K562 (cell line): ENCODE measurements at regions not wholly inside any gene's neighbourhood (a gene's known extent, or its start where the extent isn't known, plus 50 kb on each side); places are given as distances from the start of the nearest gene placed in this dataset.

ENCODE experiments used
- ATAC-seq: fragments of 200-7000 bp; cut with Tn5 transposase; 3 replicates; pipeline ENCODE4 v1.9.1; 2020; ENCODE audit warnings: moderate library complexity
- BruUV-seq: library from RNA; stranded (reverse); fragments of 400-500 nt; replicated peaks from 2 replicates; lab custom pipeline; 2021; lab: Mats Ljungman, UMichigan
- CTCF ChIA-PET: fragments of 300-600 bp; formaldehyde crosslinking; extraction: SDS; loops from one replicate; lab custom pipeline; 2021; ENCODE audit warnings: low intra/inter-chr PET ratio; lab: Yijun Ruan, JAX
- POLR2A ChIA-PET: fragments of 300-600, 350-650 bp; sonication (Branson Sonifier 250); formaldehyde crosslinking; extraction: SDS; loops from one replicate; lab custom pipeline; 2021; ENCODE audit warnings: antibody characterized with exemption, inconsistent platforms; lab: Yijun Ruan, JAX
- DNase-seq, 4 experiments: peaks; one replicate each; pipeline versions ENCODE4 v3.0.0 to v3.0.0-alpha.2; 2011 to 2018; ENCODE audit warnings: low spot score in 3 of 4, mixed read lengths in 3 of 4; ENCODE audit errors: extremely low read depth in 1 of 4
- FAIRE-seq: peaks from 2 replicates; lab custom pipeline; 2011; peaks lifted over from hg19 to GRCh38; lab: Jason Lieb, UNC
- H2AFZ ChIP-seq: 2 replicates; pipeline ENCODE4 v1.6.0; 2011; ENCODE audit warnings: low read depth, low read length, control low read depth, inconsistent platforms
- H3K27ac ChIP-seq: fragments of 200-600 bp; 3 replicates; pipeline ENCODE4 v1.8.0; 2011; ENCODE audit warnings: low read depth, mild to moderate bottlenecking, control low read depth, inconsistent platforms, low read length, moderate library complexity, mixed read lengths; ENCODE audit errors: extremely low read depth
- H3K27me3 ChIP-seq, 2 experiments: fragments of 300-600 bp in 1 of 2; 2 replicates in 1 of 2; 3 replicates in 1 of 2; pipeline versions ENCODE4 v1.6.0 to v1.8.0; 2011; ENCODE audit warnings: inconsistent platforms in 2 of 2, low read length in 2 of 2, mild to moderate bottlenecking in 1 of 2, mixed read lengths in 1 of 2, moderate library complexity in 1 of 2; ENCODE audit not compliant: control insufficient read depth in 2 of 2, insufficient read depth in 2 of 2
- H3K36me3 ChIP-seq: fragments of 300-600 bp; 3 replicates; pipeline ENCODE4 v1.8.0; 2011; ENCODE audit warnings: mild to moderate bottlenecking, low read length, inconsistent platforms; ENCODE audit not compliant: control insufficient read depth, insufficient read depth
- H3K4me1 ChIP-seq, 2 experiments: fragments of 200-600 bp in 1 of 2; replicated peaks in 1 of 2; 2 replicates in 1 of 2; 3 replicates in 1 of 2; pipeline versions ENCODE4 v1.5.1 to v1.8.0; 2011; ENCODE audit warnings: inconsistent platforms in 2 of 2, low read length in 2 of 2, mild to moderate bottlenecking in 1 of 2, mixed read lengths in 1 of 2, moderate library complexity in 1 of 2; ENCODE audit not compliant: control insufficient read depth in 2 of 2, insufficient read depth in 2 of 2
- H3K4me2 ChIP-seq: 2 replicates; pipeline ENCODE4 v1.6.1; 2011; ENCODE audit warnings: low read length, control low read depth, inconsistent platforms, mixed read lengths; ENCODE audit not compliant: insufficient read depth
- H3K4me3 ChIP-seq: fragments of 200-600 bp; sonication (generic), shearing (Covaris generic); 2 replicates; pipeline ENCODE4 v1.5.1; 2016; ENCODE audit warnings: control low read depth, inconsistent platforms
- H3K79me2 ChIP-seq: fragments of 200-600 bp; 3 replicates; pipeline ENCODE4 v1.8.0; 2011; ENCODE audit warnings: low read length, inconsistent platforms; ENCODE audit not compliant: control insufficient read depth, insufficient read depth
- H3K9ac ChIP-seq, 2 experiments: 2 replicates each; pipeline versions ENCODE4 v1.6.0 to v1.6.1; 2011; ENCODE audit warnings: low read depth in 2 of 2, low read length in 2 of 2, control low read depth in 1 of 2, inconsistent platforms in 1 of 2, mild to moderate bottlenecking in 1 of 2, mixed read lengths in 1 of 2; ENCODE audit not compliant: insufficient read depth in 1 of 2
- H3K9me1 ChIP-seq: one replicate; pipeline ENCODE4 v1.6.0; 2011; ENCODE audit warnings: inconsistent platforms, mild to moderate bottlenecking, low read length, moderate library complexity; ENCODE audit not compliant: control insufficient read depth, insufficient read depth
- H3K9me3 ChIP-seq: replicated peaks from 2 replicates; pipeline ENCODE4 v1.5.1; 2011; ENCODE audit warnings: low read depth, low read length, inconsistent platforms; ENCODE audit not compliant: control insufficient read depth, insufficient read depth
- H4K20me1 ChIP-seq: replicated peaks from 2 replicates; pipeline ENCODE4 v1.6.1; 2011; ENCODE audit warnings: low read length, inconsistent platforms, mixed read lengths; ENCODE audit not compliant: control insufficient read depth, insufficient read depth
- CBX2 ChIP-seq: fragments of 200-600 bp; sonication (generic); IDR thresholded peaks from one replicate; pipeline ENCODE4 v1.6.1; 2012; ENCODE audit warnings: mild to moderate bottlenecking, low read length, inconsistent platforms; ENCODE audit not compliant: insufficient read depth, poor library complexity, severe bottlenecking
- EHMT2 ChIP-seq: fragments of 450-650 bp; IDR thresholded peaks from 2 replicates; pipeline ENCODE4 v1.6.1; 2018; ENCODE audit warnings: antibody characterized with exemption
- HMBOX1 ChIP-seq: sonication (generic); IDR thresholded peaks from 2 replicates; pipeline ENCODE4 v1.6.1; 2016
- JUNB ChIP-seq: fragments of 450-650 bp; formaldehyde crosslinking; conservative IDR thresholded peaks from 2 replicates; pipeline ENCODE4 v1.4.0; 2020; ENCODE audit warnings: mild to moderate bottlenecking
- MEIS2 ChIP-seq: fragments of 450-650 bp; IDR thresholded peaks from 2 replicates; pipeline ENCODE4 v1.6.1; 2014; ENCODE audit warnings: mild to moderate bottlenecking; ENCODE audit not compliant: partially characterized antibody
- MIER1 ChIP-seq: fragments of 450-650 bp; IDR thresholded peaks from 2 replicates; pipeline ENCODE4 v1.6.1; 2016; ENCODE audit warnings: antibody characterized with exemption, mild to moderate bottlenecking, low read depth
- REST ChIP-seq, 2 experiments: fragments of 450-650 bp; formaldehyde crosslinking in 1 of 2; IDR thresholded peaks; 2 replicates each; pipeline versions ENCODE4 v1.4.0 to v1.6.1; 2014 to 2020; ENCODE audit warnings: mild to moderate bottlenecking in 2 of 2, borderline replicate concordance in 1 of 2, low read depth in 1 of 2
- ZC3H8 ChIP-seq: fragments of 450-650 bp; IDR thresholded peaks from 2 replicates; pipeline ENCODE4 v1.6.1; 2017
- ZNF263 ChIP-seq: sonication (generic); formaldehyde crosslinking; IDR thresholded peaks from 2 replicates; pipeline ENCODE4 v1.8.0; 2022; ENCODE audit warnings: mild to moderate bottlenecking, missing genetic modification reagents, borderline replicate concordance
- whole genome bisulfite sequencing: fragments of 100-300 bp; shearing (Covaris generic); methylation state at CpG from one replicate; pipeline ENCODE4 v1.1.6; 2016; ENCODE audit warnings: low coverage, mixed read lengths; ENCODE audit not compliant: insufficient coverage; ENCODE audit errors: missing lambda C conversion rate; 5-methylcytosine and 5-hydroxymethylcytosine counted together
- in situ Hi-C: fragments of 300-500 bp; cut with MboI; formaldehyde crosslinking; loops from 4 replicates; pipeline ENCODE4 v1.15.0; 2018; ENCODE audit warnings: inconsistent platforms, mixed read lengths
- intact Hi-C: fragments of 100-400 bp; cut with micrococcal nuclease; formaldehyde crosslinking; loops from 2 replicates; pipeline ENCODE4 v1.14.2; 2022

GRCh38 chr16:5678371-5678770 lies 580.8 kb upstream of the EEF2KMT start:
- Histone ChIP-seq H3K4me2 (no peak overlapping the region), H3K4me3 (no peak overlapping the region), H3K9me3 (no peaks in the 10 kb centered on the region), H3K27me3 (no peaks in the 10 kb centered on the region), H3K9ac (no peak overlapping the region), H3K27ac (no peak overlapping the region), H4K20me1 (no peaks in the 10 kb centered on the region), H3K79me2 (no peaks in the 10 kb centered on the region), H2AFZ (no peak overlapping the region), H3K4me1 (no peaks in the 10 kb centered on the region), H3K36me3 (no peaks in the 10 kb centered on the region), H3K9me1 (no peaks in the 10 kb centered on the region)
- in situ Hi-C loops (no loop called here), intact Hi-C loops (no loop called here)
- 0% methylated on average over 7 of the region's 7 CpGs for WGBS
- peak; percentile 29 for FAIRE-seq
- no peak for ATAC-seq
- no peak for TF ChIP-seq CBX2
- TF ChIP-seq HMBOX1: no peak
- peak; percentile 97 for TF ChIP-seq REST (IDR thresholded peaks at IDR 0.05; ENCODE audit: borderline replicate concordance)
- peak; percentile 83; the same call in 1 of the 2 replicates for TF ChIP-seq REST (CRISPR knock-in tag; IDR thresholded peaks at IDR 0.05; ENCODE audit: low read depth)
- peak; percentile 83 for TF ChIP-seq MIER1
- no peak for TF ChIP-seq ZC3H8
- TF ChIP-seq MEIS2: no peak
- no peak for TF ChIP-seq ZNF263 (CRISPR knock-in tag)
- TF ChIP-seq JUNB (CRISPR knock-in tag): no peak
- TF ChIP-seq EHMT2: peak; percentile 93
- DNase-seq: peak; percentile 13 to 31 (median 16)
- ChIA-PET POLR2A (interaction anchor here (0.6 to 1.5 kb wide), 2 partner anchors 13 to 1051 kb away, joined by 3 to 4 read pairs; no protein-coding TSS in a partner anchor), CTCF (interaction anchor here (0.7 kb wide), 1 partner anchor 235 kb away, joined by 3 read pairs; no protein-coding TSS in a partner anchor)
- BruUV-seq: no TSS peak
